HG02884 (cell line): ENCODE measurements at regions not wholly inside any gene's neighbourhood (a gene's known extent, or its start where the extent isn't known, plus 50 kb on each side); places are given as distances from the start of the nearest gene placed in this dataset.
"Not testable (repeated sequence)": the region's sequence is repeated elsewhere in the genome, so short reads cannot be mapped to it uniquely, and the experiment has no call there.

ENCODE experiments used
- ATAC-seq: cut with Tn5 transposase; IDR thresholded peaks from one replicate; pipeline ENCODE4 v1.9.1; 2021; ENCODE audit warnings: mild to moderate bottlenecking, moderate library complexity; ENCODE audit not compliant: unreplicated experiment

GRCh38 chr16:29311461-29312344 lies 94.8 kb downstream of the NPIPB11 start:
- ATAC-seq: no peak

- no peak for ATAC-seq
These were observed 95.6 kb downstream of the NPIPB11 start for GRCh38 chr16:29310852-29311314.

- ATAC-seq: not testable (repeated sequence)
These were observed 96.3 kb downstream of the NPIPB11 start for GRCh38 chr16:29310243-29310642.

GRCh38 chr16:29309601-29310000 lies 96.9 kb downstream of the NPIPB11 start:
- not testable (repeated sequence) for ATAC-seq

- ATAC-seq: no peak
These were observed 97.6 kb downstream of the NPIPB11 start for GRCh38 chr16:29308644-29309546.

- ATAC-seq: no peak
These were observed 98.7 kb downstream of the NPIPB11 start for GRCh38 chr16:29307598-29308507.

GRCh38 chr16:29306943-29307597 lies 99.4 kb downstream of the NPIPB11 start:
- ATAC-seq: no peak

GRCh38 chr16:29306201-29306600 lies 100.3 kb downstream of the NPIPB11 start:
- no peak for ATAC-seq

GRCh38 chr16:29305018-29305417 lies 101.5 kb downstream of the NPIPB11 start:
- ATAC-seq: not testable (repeated sequence)

GRCh38 chr16:29304251-29304650 lies 102.3 kb downstream of the NPIPB11 start:
- no peak for ATAC-seq

GRCh38 chr16:29303520-29303919 lies 103.0 kb downstream of the NPIPB11 start:
- ATAC-seq: no peak

GRCh38 chr16:29302976-29303375 lies 103.5 kb downstream of the NPIPB11 start:
- no peak for ATAC-seq

GRCh38 chr16:29302433-29302832 lies 104.1 kb downstream of the NPIPB11 start:
- ATAC-seq: not testable (repeated sequence)

- not testable (repeated sequence) for ATAC-seq
These were observed 104.7 kb downstream of the NPIPB11 start for GRCh38 chr16:29301662-29302285.

GRCh38 chr16:29300541-29301535 lies 105.7 kb downstream of the NPIPB11 start:
- not testable (repeated sequence) for ATAC-seq

- not testable (repeated sequence) for ATAC-seq
These were observed 106.5 kb downstream of the NPIPB11 start for GRCh38 chr16:29300030-29300491.

GRCh38 chr16:29298997-29299396 lies 107.5 kb downstream of the NPIPB11 start:
- not testable (repeated sequence) for ATAC-seq

- not testable (repeated sequence) for ATAC-seq
These were observed 108.2 kb downstream of the NPIPB11 start for GRCh38 chr16:29298307-29298706.
